NOMO-1 treated with dmso at 0.1 percent for 144 hours (cell line): ENCODE measurements at regions not wholly inside any gene's neighbourhood (a gene's known extent, or its start where the extent isn't known, plus 50 kb on each side); places are given as distances from the start of the nearest gene placed in this dataset.

Experiments
- DNase-seq: peaks from one replicate; lab custom pipeline; 2025; ENCODE audit not compliant: unreplicated experiment; lab: John Stamatoyannopoulos, UW

- no peak for DNase-seq
These were observed 57.8 kb downstream of the SPATA19 start for GRCh38 chr11:133787379-133788141.

- no peak for DNase-seq
These were observed 59.4 kb downstream of the SPATA19 start for GRCh38 chr11:133785795-133786340.

DNA sequence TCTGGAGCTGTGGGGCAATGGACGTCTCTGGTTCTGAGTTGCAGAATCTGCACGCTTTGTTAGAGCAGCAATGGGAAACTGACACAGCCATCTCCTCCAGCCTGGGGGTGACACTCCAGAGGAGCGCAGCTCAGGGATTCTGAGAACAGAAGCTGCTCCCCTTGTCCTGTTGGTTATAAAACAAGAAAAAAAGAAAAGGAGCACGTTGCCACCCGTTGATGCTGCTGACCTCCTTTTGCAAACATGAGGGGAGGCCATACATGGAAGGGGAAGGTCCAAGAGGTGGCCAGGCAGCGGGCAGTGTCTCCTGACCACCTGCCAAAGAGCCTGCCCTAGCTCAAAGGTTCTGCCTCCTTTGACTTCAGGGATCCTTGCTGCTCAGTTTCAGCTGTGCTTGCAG lies 61.0 kb downstream of the SPATA19 start:
- DNase-seq: no peak

DNA sequence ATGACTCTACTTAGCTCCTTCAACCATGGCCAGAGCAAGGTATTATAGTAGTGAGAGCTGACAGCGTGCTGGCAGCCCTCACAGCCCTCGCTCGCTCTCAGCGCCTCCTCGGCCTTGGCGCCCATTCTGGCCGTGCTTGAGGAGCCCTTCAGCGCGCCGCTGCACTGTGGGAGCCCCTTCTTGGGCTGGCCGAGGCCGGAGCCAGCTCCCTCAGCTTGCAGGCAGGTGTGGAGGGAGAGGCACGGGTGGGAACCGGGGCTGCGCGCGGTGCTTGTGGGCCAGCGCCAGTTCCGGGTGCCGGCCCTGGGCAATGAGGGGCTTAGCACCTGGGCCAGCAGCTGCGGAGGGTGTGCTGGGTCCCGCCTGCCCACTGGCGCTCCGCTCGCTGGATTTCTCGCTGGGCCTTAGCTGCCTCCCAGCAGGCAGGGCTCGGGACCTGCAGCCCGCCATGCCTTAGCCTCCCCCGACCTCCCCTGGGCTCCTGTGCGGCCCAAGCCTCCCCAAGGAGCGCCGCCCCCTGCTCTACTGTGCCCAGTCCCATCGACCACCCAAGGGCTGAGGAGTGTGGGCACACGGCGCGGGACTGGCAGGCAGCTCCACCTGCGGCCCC lies 63.1 kb downstream of the SPATA19 start:
- DNase-seq: no peak

GRCh38 chr11:133778161-133778560 lies 67.2 kb downstream of the SPATA19 start:
- DNase-seq: no peak

- DNase-seq: no peak
These were observed 68.5 kb downstream of the SPATA19 start for GRCh38 chr11:133776671-133777367.

DNA sequence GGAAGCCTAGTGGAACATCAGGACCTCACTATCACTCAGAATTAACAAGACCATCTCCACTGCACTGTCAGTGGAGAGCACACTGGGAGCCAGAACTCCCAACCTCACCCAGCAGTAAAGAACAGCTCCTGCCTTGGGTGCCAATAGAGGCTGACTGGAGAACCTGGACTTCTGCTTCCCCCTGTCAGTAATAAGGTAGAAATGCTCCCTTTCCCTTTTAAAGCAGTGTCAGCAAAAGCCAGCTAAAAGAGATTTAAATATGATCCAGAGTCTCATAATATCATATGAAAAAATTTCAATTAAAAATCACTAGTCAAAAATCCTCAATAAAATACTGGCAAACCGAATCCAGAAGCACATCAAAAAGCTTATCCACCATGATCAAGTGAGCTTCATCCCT lies 82.8 kb downstream of the SPATA19 start:
- DNase-seq: no peak

DNA sequence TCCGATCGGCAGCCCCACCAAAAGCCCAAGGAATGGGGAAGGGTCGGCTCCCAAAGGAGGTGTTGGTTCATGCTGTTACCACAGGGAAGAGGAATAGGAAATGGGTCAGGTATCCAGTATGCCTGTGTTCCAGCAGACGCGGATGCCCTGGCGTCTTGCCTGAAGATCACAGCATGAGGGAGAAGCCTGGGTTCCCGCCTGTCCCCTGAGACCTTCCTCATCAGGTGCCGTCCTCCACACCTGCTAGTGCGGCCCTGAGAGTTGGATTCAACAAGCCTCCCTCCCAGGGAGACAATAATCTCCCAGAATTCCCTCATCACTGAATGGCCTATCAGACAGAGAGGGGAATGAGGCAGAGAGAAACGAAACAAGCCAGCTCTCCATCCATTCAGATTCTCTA lies 92.2 kb downstream of the SPATA19 start:
- no peak for DNase-seq

DNA sequence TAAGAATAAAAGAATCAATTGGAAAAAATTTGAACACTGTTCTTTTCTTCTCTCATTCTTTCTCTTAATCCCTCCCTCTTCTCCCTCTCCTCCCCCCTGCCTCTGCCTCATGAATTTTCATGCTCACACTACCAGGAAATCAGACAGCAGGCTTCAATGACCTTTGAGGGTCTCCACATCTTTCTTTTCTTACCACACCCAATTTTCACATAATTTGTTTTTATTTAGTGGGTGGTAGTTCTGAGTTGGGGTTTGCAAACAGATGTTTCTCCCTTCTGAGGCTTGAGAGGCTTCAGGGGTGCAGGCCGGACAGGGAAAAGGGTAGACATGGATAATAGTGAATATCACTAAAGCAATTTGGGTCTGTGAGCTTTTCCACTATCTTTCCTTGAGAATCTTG lies 95.5 kb downstream of the SPATA19 start:
- no peak for DNase-seq

DNA sequence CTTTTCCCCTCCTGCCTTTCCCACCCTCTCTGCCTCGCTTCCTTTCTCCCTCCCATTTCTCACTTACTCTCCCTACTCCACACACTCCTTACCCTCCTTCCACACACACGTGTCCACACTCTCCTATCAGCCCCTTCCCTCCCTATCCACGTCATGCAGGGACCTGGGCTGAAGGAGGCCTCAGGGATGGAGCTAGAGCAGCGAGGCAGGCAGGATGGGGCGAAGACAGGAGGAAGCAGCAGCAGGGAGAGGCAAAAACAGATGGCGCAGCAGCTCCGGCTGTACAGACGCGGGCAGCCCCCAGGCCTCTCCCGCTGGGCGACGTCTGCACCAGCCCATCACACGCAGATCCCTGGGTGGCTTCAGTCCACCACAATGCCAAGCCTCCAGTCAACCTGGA lies 97.9 kb downstream of the SPATA19 start:
- no peak for DNase-seq

DNA sequence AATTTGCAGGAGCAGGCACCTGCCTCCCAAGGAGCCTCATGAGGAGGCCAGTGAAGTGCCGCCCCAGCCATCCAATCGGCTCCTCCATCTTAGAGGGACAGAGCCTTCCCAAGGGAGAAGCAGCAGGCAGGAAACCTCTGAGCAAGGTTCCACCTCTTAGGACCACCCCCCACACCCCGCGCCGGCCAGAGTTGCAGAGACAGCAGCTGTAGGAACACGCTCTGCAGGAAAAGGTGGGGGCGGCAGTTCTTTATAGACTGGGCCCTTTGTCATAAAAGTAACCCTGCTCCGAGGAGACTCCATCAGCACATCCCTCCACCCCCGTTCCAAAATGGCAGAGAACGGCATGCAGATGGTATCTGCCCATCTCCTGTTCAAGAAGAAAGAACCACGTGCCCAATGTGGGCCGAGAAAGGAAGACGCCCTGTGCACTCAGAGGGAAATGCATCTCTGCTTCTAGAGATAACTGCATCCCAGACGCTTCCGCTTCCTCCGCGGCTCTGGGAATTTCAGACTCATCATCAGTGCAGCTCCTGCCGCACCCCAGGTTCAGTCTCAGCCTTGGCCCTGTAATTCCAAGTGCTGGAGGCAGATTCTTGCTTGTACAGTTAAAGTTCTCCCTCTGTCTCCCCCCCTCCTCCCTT lies 98.5 kb downstream of the SPATA19 start:
- DNase-seq: no peak

GRCh38 chr11:133745791-133746190 lies 99.5 kb downstream of the SPATA19 start:
- no peak for DNase-seq

- DNase-seq: no peak
These were observed 103.0 kb downstream of the SPATA19 start for GRCh38 chr11:133742353-133742752.

- DNase-seq: no peak
These were observed 104.3 kb downstream of the SPATA19 start for GRCh38 chr11:133740963-133741362.

- no peak for DNase-seq
These were observed 105.8 kb downstream of the SPATA19 start for GRCh38 chr11:133739481-133739880.

GRCh38 chr11:133738624-133739023 lies 106.7 kb downstream of the SPATA19 start:
- no peak for DNase-seq

- no peak for DNase-seq
These were observed 111.7 kb downstream of the SPATA19 start for GRCh38 chr11:133733631-133734030.

DNA sequence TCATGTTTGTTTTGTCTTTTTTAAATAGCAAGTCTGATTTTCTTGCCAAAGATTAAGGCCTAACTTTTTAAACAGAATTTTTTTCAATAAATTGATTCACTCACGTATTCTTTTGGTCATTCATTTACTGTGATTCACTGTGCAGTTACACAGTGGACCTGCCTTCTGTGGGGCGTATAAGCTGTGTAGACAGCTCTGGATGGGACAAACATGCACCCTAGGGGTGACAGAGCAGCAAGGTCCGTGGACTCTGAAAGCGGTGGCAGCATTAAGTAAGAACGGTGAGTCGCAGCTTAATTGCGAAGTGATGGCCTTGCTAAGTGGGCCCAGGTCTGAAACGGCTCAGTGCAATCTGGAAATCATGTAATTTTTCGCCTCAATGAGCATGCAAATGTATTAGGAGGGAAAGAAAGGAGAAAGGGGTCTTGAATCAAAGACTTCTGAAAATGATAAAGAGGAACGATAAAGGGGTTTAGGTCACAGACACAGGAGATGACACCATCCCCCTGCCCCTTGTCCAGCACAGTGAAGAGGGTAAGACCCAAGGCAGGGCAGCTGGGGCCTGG lies 113.1 kb downstream of the SPATA19 start:
- DNase-seq: no peak

DNA sequence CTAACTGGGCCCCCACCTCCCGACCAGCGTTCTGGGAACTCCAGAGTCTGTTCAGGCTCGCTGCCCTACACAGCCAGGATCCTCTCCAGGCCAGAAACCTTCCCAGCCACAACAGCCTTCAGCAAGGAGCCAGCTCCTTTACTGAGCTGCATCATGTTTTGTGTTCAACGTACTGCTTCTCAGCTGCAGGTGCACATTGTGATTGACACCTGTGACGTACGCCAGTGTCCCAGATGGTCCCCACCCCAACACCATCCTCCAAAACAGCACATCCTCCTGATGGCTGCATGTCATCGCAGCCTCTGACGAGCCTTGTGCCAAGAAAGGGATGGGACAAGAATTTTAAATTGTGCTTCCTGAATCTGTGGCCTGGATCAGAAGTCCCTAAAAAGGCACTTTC lies 117.5 kb downstream of the SPATA19 start:
- DNase-seq: no peak

- no peak for DNase-seq
These were observed 118.8 kb downstream of the SPATA19 start for GRCh38 chr11:133726542-133726941.

- DNase-seq: no peak
These were observed 121.2 kb downstream of the SPATA19 start for GRCh38 chr11:133724116-133724515.
